ENCODE measurements at regions not wholly inside any gene's neighbourhood (a gene's known extent, or its start where the extent isn't known, plus 50 kb on each side); places are given as distances from the start of the nearest gene placed in this dataset.

DNA sequence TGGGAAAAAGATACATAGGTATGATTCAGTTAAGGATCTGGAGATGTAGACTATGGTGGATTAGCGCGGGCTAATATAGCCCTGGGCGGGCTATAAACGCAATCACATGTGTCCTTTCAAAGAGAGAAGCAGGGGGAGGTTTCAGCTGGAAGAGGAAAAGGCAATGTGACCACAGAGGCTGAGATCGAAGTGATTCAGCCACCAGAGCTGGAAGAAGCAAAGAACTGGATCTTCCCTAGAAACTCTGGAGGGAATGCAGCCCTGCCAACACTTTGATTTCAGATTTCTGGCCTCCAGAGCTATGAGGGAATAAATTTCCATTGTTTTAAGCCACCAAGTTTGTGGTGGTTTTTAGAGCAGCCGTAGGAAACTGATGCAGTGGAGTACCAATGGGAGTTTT, 81.5 kb upstream of the NHSL1 start (continued):
- TF ChIP-seq, protein P1, sequence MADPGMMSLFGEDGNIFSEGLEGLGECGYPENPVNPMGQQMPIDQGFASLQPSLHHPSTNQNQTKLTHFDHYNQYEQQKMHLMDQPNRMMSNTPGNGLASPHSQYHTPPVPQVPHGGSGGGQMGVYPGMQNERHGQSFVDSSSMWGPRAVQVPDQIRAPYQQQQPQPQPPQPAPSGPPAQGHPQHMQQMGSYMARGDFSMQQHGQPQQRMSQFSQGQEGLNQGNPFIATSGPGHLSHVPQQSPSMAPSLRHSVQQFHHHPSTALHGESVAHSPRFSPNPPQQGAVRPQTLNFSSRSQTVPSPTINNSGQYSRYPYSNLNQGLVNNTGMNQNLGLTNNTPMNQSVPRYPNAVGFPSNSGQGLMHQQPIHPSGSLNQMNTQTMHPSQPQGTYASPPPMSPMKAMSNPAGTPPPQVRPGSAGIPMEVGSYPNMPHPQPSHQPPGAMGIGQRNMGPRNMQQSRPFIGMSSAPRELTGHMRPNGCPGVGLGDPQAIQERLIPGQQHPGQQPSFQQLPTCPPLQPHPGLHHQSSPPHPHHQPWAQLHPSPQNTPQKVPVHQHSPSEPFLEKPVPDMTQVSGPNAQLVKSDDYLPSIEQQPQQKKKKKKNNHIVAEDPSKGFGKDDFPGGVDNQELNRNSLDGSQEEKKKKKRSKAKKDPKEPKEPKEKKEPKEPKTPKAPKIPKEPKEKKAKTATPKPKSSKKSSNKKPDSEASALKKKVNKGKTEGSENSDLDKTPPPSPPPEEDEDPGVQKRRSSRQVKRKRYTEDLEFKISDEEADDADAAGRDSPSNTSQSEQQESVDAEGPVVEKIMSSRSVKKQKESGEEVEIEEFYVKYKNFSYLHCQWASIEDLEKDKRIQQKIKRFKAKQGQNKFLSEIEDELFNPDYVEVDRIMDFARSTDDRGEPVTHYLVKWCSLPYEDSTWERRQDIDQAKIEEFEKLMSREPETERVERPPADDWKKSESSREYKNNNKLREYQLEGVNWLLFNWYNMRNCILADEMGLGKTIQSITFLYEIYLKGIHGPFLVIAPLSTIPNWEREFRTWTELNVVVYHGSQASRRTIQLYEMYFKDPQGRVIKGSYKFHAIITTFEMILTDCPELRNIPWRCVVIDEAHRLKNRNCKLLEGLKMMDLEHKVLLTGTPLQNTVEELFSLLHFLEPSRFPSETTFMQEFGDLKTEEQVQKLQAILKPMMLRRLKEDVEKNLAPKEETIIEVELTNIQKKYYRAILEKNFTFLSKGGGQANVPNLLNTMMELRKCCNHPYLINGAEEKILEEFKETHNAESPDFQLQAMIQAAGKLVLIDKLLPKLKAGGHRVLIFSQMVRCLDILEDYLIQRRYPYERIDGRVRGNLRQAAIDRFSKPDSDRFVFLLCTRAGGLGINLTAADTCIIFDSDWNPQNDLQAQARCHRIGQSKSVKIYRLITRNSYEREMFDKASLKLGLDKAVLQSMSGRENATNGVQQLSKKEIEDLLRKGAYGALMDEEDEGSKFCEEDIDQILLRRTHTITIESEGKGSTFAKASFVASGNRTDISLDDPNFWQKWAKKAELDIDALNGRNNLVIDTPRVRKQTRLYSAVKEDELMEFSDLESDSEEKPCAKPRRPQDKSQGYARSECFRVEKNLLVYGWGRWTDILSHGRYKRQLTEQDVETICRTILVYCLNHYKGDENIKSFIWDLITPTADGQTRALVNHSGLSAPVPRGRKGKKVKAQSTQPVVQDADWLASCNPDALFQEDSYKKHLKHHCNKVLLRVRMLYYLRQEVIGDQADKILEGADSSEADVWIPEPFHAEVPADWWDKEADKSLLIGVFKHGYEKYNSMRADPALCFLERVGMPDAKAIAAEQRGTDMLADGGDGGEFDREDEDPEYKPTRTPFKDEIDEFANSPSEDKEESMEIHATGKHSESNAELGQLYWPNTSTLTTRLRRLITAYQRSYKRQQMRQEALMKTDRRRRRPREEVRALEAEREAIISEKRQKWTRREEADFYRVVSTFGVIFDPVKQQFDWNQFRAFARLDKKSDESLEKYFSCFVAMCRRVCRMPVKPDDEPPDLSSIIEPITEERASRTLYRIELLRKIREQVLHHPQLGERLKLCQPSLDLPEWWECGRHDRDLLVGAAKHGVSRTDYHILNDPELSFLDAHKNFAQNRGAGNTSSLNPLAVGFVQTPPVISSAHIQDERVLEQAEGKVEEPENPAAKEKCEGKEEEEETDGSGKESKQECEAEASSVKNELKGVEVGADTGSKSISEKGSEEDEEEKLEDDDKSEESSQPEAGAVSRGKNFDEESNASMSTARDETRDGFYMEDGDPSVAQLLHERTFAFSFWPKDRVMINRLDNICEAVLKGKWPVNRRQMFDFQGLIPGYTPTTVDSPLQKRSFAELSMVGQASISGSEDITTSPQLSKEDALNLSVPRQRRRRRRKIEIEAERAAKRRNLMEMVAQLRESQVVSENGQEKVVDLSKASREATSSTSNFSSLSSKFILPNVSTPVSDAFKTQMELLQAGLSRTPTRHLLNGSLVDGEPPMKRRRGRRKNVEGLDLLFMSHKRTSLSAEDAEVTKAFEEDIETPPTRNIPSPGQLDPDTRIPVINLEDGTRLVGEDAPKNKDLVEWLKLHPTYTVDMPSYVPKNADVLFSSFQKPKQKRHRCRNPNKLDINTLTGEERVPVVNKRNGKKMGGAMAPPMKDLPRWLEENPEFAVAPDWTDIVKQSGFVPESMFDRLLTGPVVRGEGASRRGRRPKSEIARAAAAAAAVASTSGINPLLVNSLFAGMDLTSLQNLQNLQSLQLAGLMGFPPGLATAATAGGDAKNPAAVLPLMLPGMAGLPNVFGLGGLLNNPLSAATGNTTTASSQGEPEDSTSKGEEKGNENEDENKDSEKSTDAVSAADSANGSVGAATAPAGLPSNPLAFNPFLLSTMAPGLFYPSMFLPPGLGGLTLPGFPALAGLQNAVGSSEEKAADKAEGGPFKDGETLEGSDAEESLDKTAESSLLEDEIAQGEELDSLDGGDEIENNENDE (IDR thresholded peaks at IDR 0.05; ENCODE audit: insufficient replicate concordance, low read length) = no peak
- TF ChIP-seq RFX5 (IDR thresholded peaks at IDR 0.05; ENCODE audit: borderline replicate concordance, low read depth, low read length) (no peak), HDAC6 (IDR thresholded peaks at IDR 0.05; ENCODE audit: low read depth, low read length) (no peak)
